Astrocyte of the cerebellum (primary cell): ENCODE measurements at regions not wholly inside any gene's neighbourhood (a gene's known extent, or its start where the extent isn't known, plus 50 kb on each side); places are given as distances from the start of the nearest gene placed in this dataset.

ENCODE experiments used
- DNase-seq: peaks from one replicate; pipeline ENCODE4 v3.0.0-alpha.2; 2011; ENCODE audit warnings: low read depth
- H3K4me3 ChIP-seq: 2 replicates; pipeline ENCODE4 v1.5.1; 2011; ENCODE audit warnings: mild to moderate bottlenecking, low read depth, low read length, moderate library complexity
- CTCF ChIP-seq: IDR thresholded peaks from 2 replicates; pipeline ENCODE4 v1.5.1; 2012; ENCODE audit warnings: low read length, low read depth, moderate library complexity, mild to moderate bottlenecking; ENCODE audit errors: missing control alignments
- in situ Hi-C: cut with HindIII; loops from 2 replicates; pipeline ENCODE4 v1.10.0; 2017; ENCODE audit warnings: low sequenced_read_pairs

- in situ Hi-C loops = no loop called here
- no peak for TF ChIP-seq CTCF
- no peak overlapping the region for H3K4me3 ChIP-seq
- no peak for DNase-seq
Measured at GRCh38 chr2:181309586-181309985, 147.6 kb upstream of the ITGA4 start.

- no peak overlapping the region for H3K4me3 ChIP-seq
- in situ Hi-C loops = no loop called here
- DNase-seq = no peak
- no peak for TF ChIP-seq CTCF
Measured at GRCh38 chr2:181310967-181311366, 146.2 kb upstream of the ITGA4 start.

GRCh38 chr2:181311837-181312236 is 145.3 kb upstream of the ITGA4 start:
- in situ Hi-C loops = no loop called here
- no peak for DNase-seq
- H3K4me3 ChIP-seq = no peak overlapping the region
- TF ChIP-seq CTCF = no peak

- no peak overlapping the region for H3K4me3 ChIP-seq
- in situ Hi-C loops = no loop called here
- no peak for DNase-seq
Measured at GRCh38 chr2:181312515-181312927, 144.7 kb upstream of the ITGA4 start.

GRCh38 chr2:181313845-181314244 is 143.3 kb upstream of the ITGA4 start:
- no peak for TF ChIP-seq CTCF
- DNase-seq = no peak
- in situ Hi-C loops = no loop called here
- H3K4me3 ChIP-seq = no peak overlapping the region

More at GRCh38 chr2:181312515-181312927, 144.7 kb upstream of the ITGA4 start:
- TF ChIP-seq CTCF = no peak

- DNase-seq = no peak
- no peak overlapping the region for H3K4me3 ChIP-seq
- in situ Hi-C loops = no loop called here
- no peak for TF ChIP-seq CTCF
Measured at GRCh38 chr2:181314551-181314950, 142.6 kb upstream of the ITGA4 start.

GRCh38 chr2:181317511-181317910 is 139.7 kb upstream of the ITGA4 start:
- DNase-seq = no peak
- no peak overlapping the region for H3K4me3 ChIP-seq
- in situ Hi-C loops = no loop called here
- TF ChIP-seq CTCF = no peak
